SHP77 treated with DMSO at 0.1 percent for 48 hours (cell line): ENCODE measurements at regions not wholly inside any gene's neighbourhood (a gene's known extent, or its start where the extent isn't known, plus 50 kb on each side); places are given as distances from the start of the nearest gene placed in this dataset.

Experiments used
- DNase-seq: peaks from one replicate; lab custom pipeline; 2025; lab: John Stamatoyannopoulos, UW

- DNase-seq, result no peak
Measured at GRCh38 chr3:10763817-10764258, 52.2 kb upstream of the SLC6A11 start.

GRCh38 chr3:10764259-10765051 lies 51.6 kb upstream of the SLC6A11 start:
- no peak for DNase-seq

- DNase-seq, result no peak
Measured at GRCh38 chr3:10766049-10766705, 49.9 kb upstream of the SLC6A11 start.
